Neural cell (in vitro differentiated cells): ENCODE measurements at regions not wholly inside any gene's neighbourhood (a gene's known extent, or its start where the extent isn't known, plus 50 kb on each side); places are given as distances from the start of the nearest gene placed in this dataset.

Source experiments
- CTCF ChIP-seq: fragments of 450-650 bp; IDR thresholded peaks from 2 replicates; pipeline ENCODE4 v1.5.1; 2014; ENCODE audit warnings: antibody characterized with exemption, mild to moderate bottlenecking, moderate library complexity; ENCODE audit not compliant: poor library complexity, severe bottlenecking
- EP300 ChIP-seq: fragments of 450-650 bp; conservative IDR thresholded peaks from 2 replicates; pipeline ENCODE4 v1.6.1; 2014; ENCODE audit warnings: antibody characterized with exemption, mild to moderate bottlenecking, moderate library complexity; ENCODE audit not compliant: poor library complexity, severe bottlenecking
- MXI1 ChIP-seq: fragments of 450-650 bp; conservative IDR thresholded peaks from 2 replicates; pipeline ENCODE4 v1.6.1; 2014; ENCODE audit warnings: antibody characterized with exemption, mild to moderate bottlenecking; ENCODE audit not compliant: poor library complexity, severe bottlenecking

GRCh38 chr13:99778500-99778899 is 193.1 kb downstream of the ZIC5 start:
- TF ChIP-seq CTCF (no peak), EP300 (no peak), MXI1 (no peak)
